Fibroblast of pulmonary artery (primary cell): ENCODE measurements at regions not wholly inside any gene's neighbourhood (a gene's known extent, or its start where the extent isn't known, plus 50 kb on each side); places are given as distances from the start of the nearest gene placed in this dataset.
A peak's percentile ranks its signal among the peaks of the same experiment; 100 is the strongest.

Experiments used
- DNase-seq: peaks from one replicate; pipeline ENCODE4 v3.0.0-alpha.2; 2010; ENCODE audit warnings: low read depth
- H3K4me3 ChIP-seq: replicated peaks from 2 replicates; pipeline ENCODE4 v1.5.1; 2011; ENCODE audit warnings: low read depth, mild to moderate bottlenecking, control low read depth, low read length, moderate library complexity
- TF ChIP-seq, protein P1 (sequence below): IDR thresholded peaks from 2 replicates; pipeline ENCODE4 v1.5.1; 2011; ENCODE audit warnings: mild to moderate bottlenecking, control low read depth, low read length, inconsistent platforms; ENCODE audit errors: missing control alignments

DNA sequence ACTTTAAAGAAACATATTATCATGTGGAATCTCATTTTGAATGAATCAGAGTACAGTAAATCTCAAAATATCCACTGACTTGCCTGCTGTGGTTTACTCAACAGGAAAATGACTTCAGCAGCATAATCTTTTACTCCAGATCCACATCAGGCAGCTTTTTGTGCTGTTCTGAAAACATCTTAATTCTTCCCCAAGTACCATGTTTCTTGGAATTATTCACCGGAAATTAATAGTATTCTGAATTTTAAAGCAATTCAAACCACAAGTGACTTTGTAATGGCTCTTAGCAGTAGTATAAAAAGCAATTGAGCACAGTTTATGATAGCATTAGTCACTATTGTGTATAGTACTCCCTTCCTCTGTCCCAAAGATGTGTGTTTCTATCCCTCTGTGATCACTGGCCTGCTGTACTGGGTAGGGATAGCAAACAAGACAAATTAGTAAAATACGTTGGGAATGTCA, 64.2 kb upstream of the ERRFI1 start:
- TF ChIP-seq, protein P1, sequence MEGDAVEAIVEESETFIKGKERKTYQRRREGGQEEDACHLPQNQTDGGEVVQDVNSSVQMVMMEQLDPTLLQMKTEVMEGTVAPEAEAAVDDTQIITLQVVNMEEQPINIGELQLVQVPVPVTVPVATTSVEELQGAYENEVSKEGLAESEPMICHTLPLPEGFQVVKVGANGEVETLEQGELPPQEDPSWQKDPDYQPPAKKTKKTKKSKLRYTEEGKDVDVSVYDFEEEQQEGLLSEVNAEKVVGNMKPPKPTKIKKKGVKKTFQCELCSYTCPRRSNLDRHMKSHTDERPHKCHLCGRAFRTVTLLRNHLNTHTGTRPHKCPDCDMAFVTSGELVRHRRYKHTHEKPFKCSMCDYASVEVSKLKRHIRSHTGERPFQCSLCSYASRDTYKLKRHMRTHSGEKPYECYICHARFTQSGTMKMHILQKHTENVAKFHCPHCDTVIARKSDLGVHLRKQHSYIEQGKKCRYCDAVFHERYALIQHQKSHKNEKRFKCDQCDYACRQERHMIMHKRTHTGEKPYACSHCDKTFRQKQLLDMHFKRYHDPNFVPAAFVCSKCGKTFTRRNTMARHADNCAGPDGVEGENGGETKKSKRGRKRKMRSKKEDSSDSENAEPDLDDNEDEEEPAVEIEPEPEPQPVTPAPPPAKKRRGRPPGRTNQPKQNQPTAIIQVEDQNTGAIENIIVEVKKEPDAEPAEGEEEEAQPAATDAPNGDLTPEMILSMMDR = no peak
- peak; percentile 95 for DNase-seq
- H3K4me3 ChIP-seq = no peak overlapping the region

DNA sequence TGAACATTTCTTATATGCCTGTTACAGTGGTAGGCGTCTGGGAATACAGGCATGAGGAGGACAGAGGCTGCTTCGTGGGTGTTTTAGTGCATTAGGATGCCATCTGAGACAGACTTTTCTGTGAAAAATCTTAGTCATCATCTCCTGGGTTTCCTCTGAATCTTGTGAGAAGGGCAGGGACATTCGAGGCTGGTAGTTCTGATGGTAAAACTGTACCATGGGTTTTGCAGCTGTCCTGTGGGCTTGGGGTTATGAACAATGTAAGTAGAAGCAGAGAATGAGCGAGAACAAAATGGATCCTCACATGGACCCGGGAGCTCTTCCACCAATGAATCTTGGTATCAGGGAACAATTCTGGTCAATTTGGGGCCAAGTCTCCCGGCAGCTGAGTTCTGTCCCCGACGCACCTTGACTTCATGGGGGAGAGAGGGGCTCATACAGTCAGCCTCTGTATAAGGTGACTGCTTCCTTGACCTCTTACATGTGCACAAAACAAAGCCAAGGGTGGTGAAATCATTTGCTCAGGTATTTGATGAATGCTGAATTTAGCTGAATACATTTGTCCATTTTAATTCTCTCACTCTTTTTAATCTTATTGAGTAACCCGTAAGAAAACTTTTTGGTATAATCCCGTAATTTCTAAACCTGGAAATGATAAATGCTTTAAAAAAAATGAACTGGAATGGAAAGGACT, 63.6 kb upstream of the ERRFI1 start:
- DNase-seq = no peak
- H3K4me3 ChIP-seq = no peak overlapping the region

DNA sequence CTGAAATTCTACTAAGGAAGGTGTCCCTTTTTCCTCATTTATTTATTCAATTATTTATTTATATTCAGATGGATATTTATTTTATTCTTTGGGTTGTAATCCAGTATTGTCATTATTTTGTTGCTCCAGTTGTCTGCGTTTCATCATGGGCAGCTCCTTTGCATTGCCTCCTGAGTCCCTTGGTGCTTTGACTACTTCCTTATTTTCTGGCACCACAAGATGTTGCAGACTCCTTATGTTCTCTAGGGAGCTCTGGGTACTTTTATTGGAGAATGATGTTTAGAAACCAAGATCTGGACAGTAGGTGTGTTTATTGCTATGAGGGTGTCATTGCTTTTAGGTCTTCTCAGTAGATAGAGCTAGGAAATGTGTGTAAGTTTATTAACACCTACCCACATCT, 59.9 kb upstream of the ERRFI1 start:
- TF ChIP-seq, protein P1 = no peak
- no peak for DNase-seq
- H3K4me3 ChIP-seq = no peak overlapping the region

More for the DNA sequence above, 63.6 kb upstream of the ERRFI1 start:
- TF ChIP-seq, protein P1 = no peak

DNA sequence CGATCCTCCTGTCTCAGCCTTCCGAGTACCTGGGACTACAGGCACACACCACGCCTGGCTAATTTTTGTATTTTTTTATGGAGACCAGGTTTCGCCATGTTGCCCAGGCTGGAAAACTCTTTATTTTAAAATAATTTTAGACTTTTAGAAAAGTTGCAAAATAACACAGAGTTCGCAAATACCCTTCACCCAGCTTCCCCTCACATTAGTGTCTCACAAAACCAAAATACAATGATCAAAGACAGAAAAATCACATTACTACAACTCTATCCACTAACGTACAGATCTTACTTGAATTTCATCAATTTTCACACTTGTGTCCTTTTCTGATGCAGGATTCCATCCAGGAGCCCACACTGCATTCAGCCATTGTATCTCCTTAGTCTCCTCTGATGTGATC, 58.8 kb upstream of the ERRFI1 start:
- DNase-seq = no peak
- H3K4me3 ChIP-seq = no peak overlapping the region
- TF ChIP-seq, protein P1 = no peak

DNA sequence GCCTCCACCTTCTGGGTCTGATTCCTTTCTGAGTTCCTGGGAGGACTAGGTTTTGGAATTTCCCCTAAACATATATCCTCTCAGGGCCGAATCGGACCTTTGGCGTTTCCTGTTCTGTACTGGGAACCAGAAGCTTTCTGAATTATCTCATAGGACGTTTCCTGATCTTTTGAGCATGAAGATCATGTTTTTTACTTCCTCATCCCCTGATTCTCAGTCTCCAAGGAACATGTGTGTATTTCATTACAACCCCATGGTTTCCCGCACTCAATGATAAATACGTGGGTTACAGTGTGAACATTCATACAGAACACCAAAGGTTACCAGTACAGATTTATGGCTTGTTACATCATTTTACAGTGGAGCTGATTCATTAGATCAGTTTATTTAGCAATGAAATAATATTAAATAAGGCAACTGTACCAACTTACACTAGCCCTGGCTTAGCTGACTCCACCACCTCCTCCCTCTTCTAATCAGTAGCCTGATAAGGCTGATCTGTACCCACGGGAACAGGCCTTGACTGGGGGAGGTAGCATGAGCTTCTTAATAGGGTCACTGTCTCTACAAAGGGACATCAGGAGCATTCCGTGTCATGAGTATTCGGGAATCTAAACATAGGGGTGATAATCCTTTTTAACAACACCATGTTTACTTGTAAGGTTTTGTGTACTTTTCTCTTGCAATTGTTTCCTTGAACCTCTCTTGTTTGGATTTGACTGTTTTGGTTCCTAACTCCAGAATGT, 57.8 kb upstream of the ERRFI1 start:
- peak; percentile 75 for DNase-seq
- TF ChIP-seq, protein P1 = no peak
- no peak overlapping the region for H3K4me3 ChIP-seq

DNA sequence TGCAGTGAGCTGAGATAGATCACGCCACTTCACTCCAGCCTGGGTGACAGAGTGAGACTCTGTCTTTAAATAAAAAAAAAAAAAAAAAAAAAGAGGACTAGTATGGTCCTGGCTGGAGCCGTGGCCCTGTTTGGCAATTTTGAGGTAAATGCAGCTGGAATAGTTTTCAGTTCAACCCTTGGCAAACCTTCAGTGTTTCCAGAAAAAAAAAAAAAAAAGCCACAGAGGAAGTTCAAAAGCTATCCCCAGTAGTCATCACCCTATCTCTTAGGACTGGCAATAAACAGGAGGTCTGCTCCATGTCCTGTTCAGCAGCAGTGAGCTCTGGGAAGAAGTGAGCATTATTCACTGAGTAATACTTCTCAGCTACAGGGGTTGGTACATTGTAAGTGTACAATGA, 56.8 kb upstream of the ERRFI1 start:
- H3K4me3 ChIP-seq = no peak overlapping the region
- TF ChIP-seq, protein P1 = no peak
- DNase-seq = peak; percentile 88
